Cardiac septum (tissue), 1 donor: ENCODE measurements at regions not wholly inside any gene's neighbourhood (a gene's known extent, or its start where the extent isn't known, plus 50 kb on each side); places are given as distances from the start of the nearest gene placed in this dataset.
"Not testable (repeated sequence)": the region's sequence is repeated elsewhere in the genome, so short reads cannot be mapped to it uniquely, and the experiment has no call there.

Experiments
- DNase-seq: peaks from one replicate; pipeline ENCODE4 v3.0.0-alpha.2; 2020; ENCODE audit warnings: low spot score
- intact Hi-C: fragments of 100-400 bp; cut with DNase I; formaldehyde crosslinking; loops from one replicate; pipeline ENCODE4 v1.14.0; 2022
- donor health status: DM: no; HTN: no; CAD: no.

DNA sequence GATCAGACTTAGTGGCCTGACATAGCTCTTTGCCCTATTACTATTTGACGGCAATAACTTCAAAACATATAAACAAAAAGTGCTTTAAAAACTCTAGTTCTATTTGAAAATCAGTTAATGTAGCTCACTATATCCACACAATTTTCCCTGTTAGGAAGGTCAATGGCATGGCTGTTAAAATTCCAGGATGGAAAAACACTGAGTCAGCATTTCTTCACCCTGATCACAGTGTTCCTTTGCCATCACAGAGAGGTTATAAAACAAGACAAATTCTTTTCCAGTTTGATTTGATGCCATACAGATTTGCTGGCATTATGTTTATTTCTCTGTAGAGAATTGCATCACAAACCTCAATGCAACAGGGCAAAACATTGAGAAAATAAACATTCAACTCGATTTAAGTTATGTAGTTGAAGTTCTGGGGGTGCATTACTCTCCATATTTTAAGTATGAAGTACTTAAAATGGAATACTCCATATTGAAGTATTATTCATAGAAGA, 253.7 kb upstream of the HSF2 start:
- no peak for DNase-seq
- intact Hi-C loops: no loop called here

DNA sequence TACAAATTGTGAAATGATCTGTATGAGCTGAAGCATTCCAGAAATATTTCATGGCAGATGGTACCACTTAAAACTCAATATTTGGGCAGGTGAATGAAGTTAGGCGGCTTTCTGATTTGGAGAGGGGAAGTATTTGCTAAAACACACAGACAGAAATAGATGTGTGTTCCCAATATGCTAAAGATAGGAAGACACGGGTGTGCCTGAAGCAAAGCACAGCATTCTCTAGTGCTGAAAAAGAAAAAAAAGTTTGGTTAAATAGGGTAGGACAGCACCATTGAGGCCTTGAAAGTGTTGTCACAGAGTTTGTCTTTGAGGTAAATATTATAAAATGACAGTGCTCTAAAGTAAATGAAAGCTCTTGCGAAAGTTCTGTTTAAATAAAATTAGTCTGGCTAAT, 252.2 kb upstream of the HSF2 start:
- DNase-seq: no peak
- intact Hi-C loops: no loop called here

DNA sequence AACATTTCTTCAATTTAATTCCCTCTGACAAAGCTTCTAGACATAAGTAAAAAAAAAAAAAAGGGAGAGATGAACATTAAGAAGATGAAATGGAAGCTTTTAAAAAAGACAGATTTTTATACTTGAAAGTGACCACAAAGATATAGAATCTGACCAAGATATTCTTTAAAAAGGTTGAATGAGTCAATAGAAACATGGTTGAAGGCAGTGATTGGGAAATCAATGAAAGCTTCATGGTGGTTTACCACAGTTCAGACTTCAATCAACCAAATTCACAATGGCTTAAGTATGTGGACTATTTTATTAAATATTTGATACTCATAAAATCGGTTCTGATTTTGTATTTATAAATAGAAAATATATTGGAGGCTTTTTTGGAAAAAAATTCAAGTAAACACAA, 248.4 kb upstream of the HSF2 start:
- intact Hi-C loops: no loop called here
- DNase-seq: no peak

DNA sequence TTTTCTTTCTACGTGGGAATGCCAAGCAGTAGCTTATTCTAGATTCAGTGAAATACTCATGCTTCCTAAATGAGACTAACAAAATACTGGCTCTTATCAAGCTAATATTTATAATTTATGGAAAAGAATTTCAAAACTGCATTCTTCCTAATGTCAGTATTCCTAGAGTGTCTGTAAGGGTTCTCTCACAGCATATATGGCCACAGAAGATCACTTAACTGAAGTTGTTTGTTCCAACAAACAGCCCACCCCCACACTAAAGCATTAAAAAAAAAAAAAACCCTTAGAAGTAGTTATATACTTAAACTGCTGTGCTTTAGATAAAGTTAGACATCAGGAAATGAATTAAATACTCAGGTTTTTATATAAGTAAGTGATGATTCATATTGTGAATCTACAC, 247.7 kb upstream of the HSF2 start:
- DNase-seq: no peak
- intact Hi-C loops: no loop called here

DNA sequence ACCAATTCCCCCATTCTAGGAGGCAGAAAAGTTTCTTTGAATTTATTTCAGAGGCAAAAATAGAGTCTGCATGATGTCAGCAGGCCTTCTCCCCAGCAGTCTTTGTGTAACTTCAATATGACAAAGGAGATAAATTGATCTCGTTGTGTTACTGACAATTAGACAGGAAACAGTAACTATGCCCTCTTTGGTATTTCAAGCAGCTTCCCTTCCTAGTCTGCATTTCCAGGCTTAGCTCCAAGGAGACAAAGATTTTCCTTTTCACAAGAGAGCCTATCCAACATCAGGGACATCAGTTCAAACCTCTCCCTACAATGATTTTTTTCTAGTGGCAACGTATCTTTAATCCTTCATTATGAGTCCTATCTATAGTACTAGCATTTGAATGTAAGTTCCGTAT, 245.9 kb upstream of the HSF2 start:
- intact Hi-C loops: no loop called here
- DNase-seq: no peak

DNA sequence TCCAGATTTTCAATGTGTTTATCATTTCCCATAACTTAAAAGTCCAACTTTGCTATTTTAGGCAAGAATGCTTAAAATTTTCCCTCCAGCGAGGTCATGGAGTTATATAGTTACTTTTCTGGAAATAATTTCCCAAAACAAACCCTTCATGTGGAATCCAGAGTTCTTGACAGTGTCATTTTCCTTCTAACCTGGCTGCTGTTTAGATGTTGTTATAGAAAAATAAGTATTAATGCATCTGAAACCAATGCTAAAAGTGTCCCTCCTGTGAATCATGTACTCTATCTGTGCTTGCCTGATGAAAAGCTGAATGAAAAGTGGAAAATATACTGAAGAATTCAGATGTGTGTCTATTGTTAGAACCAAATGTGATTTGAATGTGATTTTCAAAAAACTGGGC, 245.3 kb upstream of the HSF2 start:
- intact Hi-C loops: no loop called here
- DNase-seq: no peak

DNA sequence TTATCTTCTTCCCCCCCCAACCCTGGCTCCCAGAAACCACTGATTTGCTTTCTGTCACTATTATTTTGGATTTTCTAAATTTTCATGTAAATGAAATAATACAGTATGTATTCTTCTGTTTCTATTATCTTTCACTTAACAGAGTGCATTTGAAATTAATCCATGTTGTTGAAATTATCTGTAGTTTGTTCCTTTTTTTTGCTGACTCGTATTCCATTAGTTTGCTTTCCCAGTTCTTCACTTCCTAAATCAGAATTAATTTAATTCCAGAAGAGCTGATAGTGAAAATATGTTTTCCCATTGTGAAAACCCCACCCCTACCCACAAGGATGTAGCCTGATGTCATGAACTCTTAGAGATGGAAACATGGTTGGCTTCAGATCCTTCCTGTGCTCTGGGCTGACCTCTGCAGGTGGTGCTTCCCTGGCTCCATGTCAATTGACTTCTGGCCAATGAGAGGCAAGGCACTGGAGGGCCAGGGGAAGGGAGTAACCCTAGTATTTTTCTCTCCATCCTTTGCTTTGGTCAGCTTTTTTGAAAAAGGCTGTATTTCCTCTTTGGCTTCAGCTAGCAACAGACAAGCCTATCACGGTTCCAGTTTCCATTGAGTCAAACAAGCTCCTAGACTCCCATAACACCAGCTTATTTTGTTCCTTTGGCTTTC, 244.4 kb upstream of the HSF2 start:
- no peak for DNase-seq
- intact Hi-C loops: no loop called here

DNA sequence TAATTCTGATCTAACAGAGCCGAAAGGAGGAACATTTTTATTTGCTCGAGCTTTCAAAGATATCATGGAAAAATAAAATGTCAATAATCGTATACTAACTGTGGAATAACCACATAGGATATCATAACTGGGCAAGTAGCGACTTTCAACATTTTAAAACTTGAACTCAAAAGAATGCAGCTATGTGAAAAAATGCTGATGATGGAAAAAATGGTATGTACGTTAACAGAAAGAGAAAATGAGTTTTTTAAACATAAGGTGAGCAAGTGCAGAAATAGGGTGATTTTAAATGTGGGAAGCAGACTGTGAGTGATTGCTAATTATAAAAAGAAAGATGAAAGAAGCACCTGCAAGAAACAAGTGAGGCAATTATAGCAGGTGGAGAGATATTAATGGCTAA, 238.3 kb upstream of the HSF2 start:
- DNase-seq: no peak
- intact Hi-C loops: no loop called here

DNA sequence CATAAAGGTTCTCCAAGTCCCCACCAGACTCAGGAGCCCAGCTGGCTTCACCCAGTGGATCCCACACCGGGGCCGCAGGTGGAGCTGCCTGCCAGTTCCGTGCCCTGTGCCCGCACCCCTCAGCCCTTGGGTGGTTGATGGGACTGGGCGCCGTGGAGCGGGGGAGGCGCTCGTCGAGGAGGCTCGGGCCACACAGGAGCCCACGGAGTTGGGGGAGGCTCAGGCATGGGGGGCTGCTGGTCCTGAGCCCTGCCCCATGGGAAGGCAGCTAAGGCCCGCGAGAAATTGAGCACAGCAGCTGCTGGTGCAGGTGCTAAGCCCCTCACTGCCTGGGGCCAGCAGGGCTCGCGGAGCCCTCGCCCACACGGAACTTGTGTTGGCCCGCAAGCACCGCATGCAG, 234.4 kb upstream of the HSF2 start:
- intact Hi-C loops: no loop called here
- no peak for DNase-seq

DNA sequence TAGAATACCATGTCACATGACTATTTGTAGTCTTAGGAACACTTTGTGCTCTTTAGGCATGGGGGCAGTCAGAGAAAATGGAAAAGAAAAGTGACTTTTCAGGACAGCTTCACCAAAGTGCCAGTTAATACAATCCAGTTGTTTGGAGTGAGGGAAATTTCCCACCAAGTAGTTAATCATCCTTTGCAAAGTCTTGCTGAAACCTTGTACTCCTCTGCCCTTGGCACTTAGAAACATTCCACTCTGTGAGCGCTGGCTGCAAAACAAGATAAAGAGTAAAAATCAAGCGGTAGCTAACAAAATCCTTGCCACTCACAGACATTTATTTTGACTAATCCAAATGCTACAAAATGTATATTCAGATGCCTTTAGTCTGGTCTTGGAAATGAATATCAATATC, 229.2 kb upstream of the HSF2 start:
- DNase-seq: no peak
- intact Hi-C loops: no loop called here

DNA sequence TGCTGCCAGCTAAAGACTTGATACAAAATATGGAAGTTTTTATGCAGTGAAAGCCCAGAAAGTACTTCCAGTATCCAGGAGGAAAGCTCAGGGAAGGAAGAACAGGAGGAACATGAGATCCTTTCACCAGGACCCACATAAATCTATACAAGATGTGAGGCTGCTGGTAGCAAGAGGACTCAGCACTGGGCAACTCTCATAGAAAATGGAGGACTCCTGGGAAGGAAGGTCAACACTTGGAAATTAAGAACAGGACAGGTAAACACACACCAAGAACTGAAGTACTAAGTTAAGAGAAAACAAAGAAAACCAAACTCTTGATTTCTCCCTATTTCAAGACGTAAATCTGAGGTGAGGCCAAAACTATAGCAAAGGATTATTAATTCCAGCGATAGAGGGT, 220.5 kb upstream of the HSF2 start:
- intact Hi-C loops: no loop called here

DNA sequence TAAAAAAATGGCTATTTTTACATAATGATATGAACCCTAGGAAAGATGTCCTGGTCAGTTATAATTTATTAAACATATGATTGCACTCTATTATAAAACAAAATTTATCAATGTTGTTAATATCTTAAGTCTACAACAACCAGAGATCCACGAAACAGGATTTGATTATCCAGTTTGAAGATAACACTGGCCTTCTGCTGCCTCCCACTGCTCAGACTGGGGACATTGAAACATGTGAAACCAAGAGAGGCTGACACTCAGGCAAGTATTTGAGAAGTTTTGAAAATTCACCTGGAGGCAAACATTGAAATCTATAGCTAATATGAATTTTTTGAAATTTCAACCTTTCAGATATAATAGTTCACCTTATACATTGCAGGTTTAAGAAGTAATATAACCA, 219.3 kb upstream of the HSF2 start:
- no peak for DNase-seq
- intact Hi-C loops: loop anchor here (5.0 to 10.0 kb wide), 3 partner anchors 53 to 328 kb away; no protein-coding TSS in a partner anchor

More for the DNA sequence above, 220.5 kb upstream of the HSF2 start:
- no peak for DNase-seq

DNA sequence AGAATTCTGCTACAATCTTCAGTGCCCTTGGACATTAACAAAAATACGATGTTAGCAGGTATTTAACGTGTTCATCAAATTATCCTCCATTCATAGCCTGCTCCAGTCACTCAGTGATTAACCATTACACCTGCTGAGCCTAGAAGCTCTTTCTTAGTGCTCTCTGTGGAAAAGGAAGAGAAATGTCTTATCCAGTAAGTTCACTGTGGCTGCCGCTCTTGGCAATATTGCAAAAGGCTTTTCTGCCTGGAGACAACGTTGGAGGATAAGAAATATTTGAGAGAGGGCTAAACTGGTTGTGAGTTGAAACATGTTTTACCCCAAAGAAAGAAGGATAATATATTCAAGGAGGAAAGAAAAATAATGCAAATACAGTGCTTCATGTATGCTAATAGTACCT, 217.4 kb upstream of the HSF2 start:
- intact Hi-C loops: loop anchor here (5.0 to 10.0 kb wide), 3 partner anchors 55 to 330 kb away; no protein-coding TSS in a partner anchor
- no peak for DNase-seq

DNA sequence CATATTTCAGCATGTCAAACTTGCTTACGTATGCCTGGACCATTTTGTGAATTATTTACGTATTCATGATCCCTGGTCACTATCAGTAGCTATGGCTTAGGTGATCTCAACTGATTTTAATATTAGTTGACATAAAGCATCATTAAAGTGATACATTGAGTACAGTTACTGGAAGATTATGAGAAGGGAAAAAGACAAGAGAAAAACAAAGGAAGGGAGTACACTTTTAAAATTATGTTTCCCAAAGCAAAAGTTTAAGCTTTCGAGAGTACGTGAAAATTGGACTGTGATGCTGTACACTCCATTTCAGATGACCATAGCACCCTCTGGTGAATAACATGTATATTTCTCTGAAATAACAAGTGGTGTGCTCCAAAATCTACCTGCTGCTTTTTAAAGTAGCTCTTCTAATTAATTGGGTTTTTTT, 215.0 kb upstream of the HSF2 start:
- DNase-seq: no peak
- intact Hi-C loops: loop anchor here (2.0 to 10.0 kb wide), 4 partner anchors 57 to 754 kb away; no protein-coding TSS in a partner anchor

DNA sequence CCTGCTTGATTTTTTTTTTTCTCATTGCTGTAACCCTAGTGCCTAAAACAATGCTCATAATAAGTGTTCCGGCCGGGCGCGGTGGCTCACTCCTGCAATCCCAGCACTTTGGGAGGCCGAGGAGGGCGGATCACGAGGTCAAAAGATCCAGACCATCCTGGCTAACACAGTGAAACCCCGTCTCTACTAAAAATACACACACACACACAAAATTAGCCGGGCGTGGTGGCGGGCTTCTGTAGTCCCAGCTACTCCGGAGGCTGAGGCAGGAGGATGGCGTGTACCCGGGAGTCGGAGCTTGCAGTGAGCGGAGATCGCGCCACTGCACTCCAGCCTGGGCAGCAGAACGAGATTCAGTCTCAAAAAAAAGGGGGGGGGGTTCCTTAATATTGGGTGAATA, 214.0 kb upstream of the HSF2 start:
- not testable (repeated sequence) for DNase-seq
- intact Hi-C loops: loop anchor here (2.0 to 10.0 kb wide), 2 partner anchors 141 to 755 kb away; no protein-coding TSS in a partner anchor

DNA sequence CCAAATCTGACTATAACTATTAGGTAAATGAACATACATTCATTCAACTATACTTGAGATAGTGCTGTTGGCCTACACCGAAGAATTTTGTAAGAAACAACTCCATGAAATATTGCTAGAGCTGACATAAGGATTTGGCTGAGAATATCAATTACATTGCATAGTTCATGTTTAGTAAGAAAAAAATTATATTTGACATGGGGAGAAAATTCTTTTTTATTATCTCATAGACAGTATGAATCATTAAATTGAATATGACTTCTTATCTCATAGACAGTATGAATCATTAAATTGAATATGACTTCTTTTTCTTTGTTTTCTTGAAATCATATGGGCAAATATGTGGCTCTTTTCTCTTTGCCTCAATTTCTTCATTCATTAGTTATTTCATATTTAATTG, 212.3 kb upstream of the HSF2 start:
- intact Hi-C loops: loop anchor here (10.0 kb wide), 1 partner anchor 142 kb away; no protein-coding TSS in a partner anchor
- no peak for DNase-seq

DNA sequence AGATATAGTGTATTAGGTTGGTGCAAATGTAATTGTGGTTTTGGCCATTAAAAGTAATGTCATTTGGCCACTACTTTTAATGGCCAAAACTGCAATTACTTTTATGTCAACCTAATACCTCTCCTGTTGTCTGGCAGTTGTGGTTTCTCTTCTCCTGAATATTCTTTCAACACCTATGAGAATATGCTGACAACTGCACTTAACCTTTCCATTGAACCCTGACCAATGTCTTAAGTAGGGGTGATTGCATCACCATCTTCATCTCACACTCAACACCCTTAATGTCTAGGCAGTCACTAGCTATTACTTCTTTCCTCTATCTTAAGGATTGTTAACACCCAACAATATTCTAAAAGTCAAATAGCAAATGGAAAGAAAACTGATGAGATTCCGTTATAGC, 200.5 kb upstream of the HSF2 start:
- intact Hi-C loops: no loop called here
- DNase-seq: no peak

DNA sequence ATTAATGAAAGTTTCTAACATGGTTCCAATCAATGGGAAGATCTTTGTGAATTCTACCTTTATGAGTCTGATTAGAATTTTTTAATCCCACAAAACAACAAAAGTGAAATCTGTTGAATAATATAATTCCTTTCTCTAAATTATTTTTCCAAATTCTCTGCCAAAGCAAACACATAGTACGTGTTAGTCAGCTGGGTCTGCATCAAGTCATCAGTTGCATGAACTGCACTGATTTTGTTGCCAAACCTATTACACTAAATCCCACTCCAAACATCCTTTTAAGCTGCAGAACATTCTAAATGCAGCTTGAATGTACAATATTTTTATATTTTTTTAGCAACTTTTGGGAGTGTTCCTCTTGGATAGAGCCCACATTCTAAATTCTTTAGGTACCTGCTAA, 199.0 kb upstream of the HSF2 start:
- no peak for DNase-seq
- intact Hi-C loops: loop anchor here (10.0 kb wide), 1 partner anchor 1146 kb away; no protein-coding TSS in a partner anchor

DNA sequence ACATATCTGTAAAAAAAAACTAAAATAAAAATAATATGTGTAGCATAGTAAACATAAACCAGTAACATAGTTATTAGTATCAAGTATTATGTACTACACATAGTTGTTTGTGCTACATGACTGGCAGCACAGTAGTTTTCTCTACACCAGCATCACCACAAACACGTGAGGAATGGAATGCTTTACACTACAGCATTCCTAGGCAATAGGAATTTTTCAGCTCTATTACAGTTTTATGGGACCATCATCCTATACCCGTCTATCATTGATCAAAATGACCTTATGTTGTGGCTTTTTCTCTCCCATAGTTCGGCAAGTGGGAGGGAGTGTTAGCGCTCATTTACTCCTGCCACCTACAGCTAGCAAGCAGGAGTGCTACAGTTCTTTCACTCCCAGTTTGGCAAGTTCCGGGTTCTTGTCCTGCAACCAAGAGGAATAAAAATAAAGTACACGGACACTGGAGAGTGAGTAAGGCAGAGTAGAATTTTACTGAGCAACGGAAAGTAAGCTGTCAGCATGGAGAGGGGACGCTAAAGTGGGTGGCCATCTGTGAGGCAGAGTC, 196.8 kb upstream of the HSF2 start:
- intact Hi-C loops: loop anchor here (10.0 kb wide), 1 partner anchor 1148 kb away; no protein-coding TSS in a partner anchor
- no peak for DNase-seq

DNA sequence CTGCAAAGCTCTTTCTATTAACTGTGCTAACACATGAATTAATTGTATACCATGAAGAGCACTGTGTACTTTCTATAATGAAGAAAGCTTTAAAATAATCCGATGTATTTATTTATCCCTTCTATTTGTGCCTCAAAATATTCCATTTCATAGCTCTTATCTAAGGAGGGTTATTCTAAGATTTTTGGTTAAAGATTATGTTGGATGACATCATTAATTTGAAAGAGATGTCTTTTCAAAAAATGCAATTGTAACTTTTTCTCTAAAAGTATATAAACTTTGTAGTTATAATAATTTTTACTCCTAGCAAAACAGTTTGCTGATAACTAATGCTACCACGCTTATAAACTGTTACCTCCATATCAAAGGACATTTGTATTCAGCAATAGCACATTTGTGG, 192.4 kb upstream of the HSF2 start:
- intact Hi-C loops: loop anchor here (10.0 kb wide), 1 partner anchor 1152 kb away; no protein-coding TSS in a partner anchor
- DNase-seq: no peak

DNA sequence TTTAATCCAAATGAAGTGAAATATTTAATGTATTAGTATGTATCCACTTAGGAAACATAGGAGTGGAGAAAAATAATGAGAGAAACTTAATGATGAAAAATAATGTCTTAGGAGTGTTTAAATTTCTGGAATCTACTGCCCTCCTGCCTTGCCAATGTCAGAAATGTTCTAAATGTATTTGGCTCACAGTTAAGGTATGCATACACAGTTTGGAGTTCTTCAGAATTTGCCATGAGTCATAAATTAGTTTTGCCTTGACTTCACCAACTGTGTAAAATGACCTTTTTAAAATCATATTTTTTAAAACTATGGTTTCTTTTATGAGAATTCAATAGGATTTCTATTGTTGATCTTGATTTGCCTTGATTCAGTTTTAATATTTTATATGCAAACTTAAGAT, 191.7 kb upstream of the HSF2 start:
- intact Hi-C loops: loop anchor here (10.0 kb wide), 1 partner anchor 1153 kb away; no protein-coding TSS in a partner anchor
- no peak for DNase-seq
